ENCODE measurements at regions not wholly inside any gene's neighbourhood (a gene's known extent, or its start where the extent isn't known, plus 50 kb on each side); places are given as distances from the start of the nearest gene placed in this dataset.
"Not testable (repeated sequence)": the region's sequence is repeated elsewhere in the genome, so short reads cannot be mapped to it uniquely, and the experiment has no call there.

DNA sequence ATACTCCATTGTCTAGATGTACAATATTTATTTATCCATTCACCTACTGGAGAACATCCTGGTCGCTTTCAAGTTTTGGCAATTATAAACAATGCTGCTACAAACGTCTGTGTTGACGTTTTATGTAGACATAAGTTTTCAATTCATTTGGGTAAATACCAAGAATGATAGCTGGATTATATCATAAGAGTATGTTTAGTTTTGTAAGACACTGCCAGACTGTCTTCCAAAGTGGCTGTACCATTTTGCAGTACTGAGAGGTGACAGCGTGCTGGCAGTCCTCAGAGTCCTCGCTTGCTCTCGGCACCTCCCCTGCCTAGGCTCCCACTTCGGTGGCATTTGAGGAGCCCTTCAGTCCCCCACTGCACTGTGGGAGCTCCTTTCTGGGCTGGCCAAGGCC, 253.3 kb upstream of the INTU start:
- TF ChIP-seq CTCF (IDR thresholded peaks at IDR 0.05; ENCODE audit: borderline replicate concordance, insufficient read depth, low read depth, low read length), result no peak
- no peak overlapping the region for H3K4me3 ChIP-seq (ENCODE audit: low read depth, low read length)

GRCh38 chr4:127379948-127380347, 252.8 kb upstream of the INTU start:
- H3K4me3 ChIP-seq (ENCODE audit: low read depth, low read length), result not testable (repeated sequence)

DNA sequence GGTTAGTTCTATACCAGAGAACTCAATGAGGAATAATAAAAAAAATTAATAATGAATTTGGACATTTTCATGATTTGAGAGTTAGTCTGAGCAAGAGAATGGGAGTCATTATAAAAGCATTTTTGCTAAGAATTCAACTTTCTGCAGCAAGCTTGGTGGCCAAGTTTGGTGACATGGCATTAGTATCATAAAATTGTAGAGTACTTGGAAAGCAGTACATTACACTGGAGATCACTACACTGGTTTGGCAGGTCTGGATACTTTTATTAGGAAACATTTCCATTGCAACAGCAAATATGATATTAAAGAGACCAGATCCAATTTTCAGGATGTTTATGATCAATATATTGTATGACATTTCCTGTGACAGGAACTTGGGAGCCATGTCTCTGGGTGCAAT, 249.1 kb upstream of the INTU start:
- no peak for TF ChIP-seq CTCF (IDR thresholded peaks at IDR 0.05; ENCODE audit: borderline replicate concordance, insufficient read depth, low read depth, low read length)
- H3K4me3 ChIP-seq (ENCODE audit: low read depth, low read length), result no peak overlapping the region

GRCh38 chr4:127394516-127394915, 238.2 kb upstream of the INTU start:
- no peak for TF ChIP-seq CTCF (IDR thresholded peaks at IDR 0.05; ENCODE audit: borderline replicate concordance, insufficient read depth, low read depth, low read length)
- no peak overlapping the region for H3K4me3 ChIP-seq (ENCODE audit: low read depth, low read length)

DNA sequence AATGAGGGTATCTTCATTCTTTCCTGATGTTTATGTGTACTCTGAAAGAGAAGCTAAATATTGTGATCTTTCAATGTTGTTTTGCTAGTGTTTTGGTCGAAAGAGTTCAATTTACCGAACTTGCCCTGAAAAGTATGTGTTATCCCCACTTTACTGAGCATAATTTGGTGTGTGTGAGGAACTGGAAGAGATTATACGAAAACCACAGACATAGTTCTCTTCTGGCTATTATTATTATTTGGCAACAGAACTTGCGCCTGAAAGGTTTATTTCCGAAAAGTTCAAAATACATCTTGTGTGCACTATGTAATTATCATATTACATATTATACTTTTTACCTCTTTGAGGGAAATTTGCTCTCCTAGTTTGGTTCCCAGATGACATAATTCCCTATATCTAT, 232.5 kb upstream of the INTU start:
- TF ChIP-seq CTCF (IDR thresholded peaks at IDR 0.05; ENCODE audit: borderline replicate concordance, insufficient read depth, low read depth, low read length), result no peak
- H3K4me3 ChIP-seq (ENCODE audit: low read depth, low read length), result no peak overlapping the region

GRCh38 chr4:127400731-127401346, 231.9 kb upstream of the INTU start:
- peak; percentile 77 for TF ChIP-seq CTCF (IDR thresholded peaks at IDR 0.05; ENCODE audit: borderline replicate concordance, insufficient read depth, low read depth, low read length)
- H3K4me3 ChIP-seq (ENCODE audit: low read depth, low read length), result no peak overlapping the region

GRCh38 chr4:127403471-127404084, 229.2 kb upstream of the INTU start:
- H3K4me3 ChIP-seq (ENCODE audit: low read depth, low read length), result no peak overlapping the region
- no peak for TF ChIP-seq CTCF (IDR thresholded peaks at IDR 0.05; ENCODE audit: borderline replicate concordance, insufficient read depth, low read depth, low read length)

Measured in GM12875 (cell line).